ENCODE measurements at regions not wholly inside any gene's neighbourhood (a gene's known extent, or its start where the extent isn't known, plus 50 kb on each side); places are given as distances from the start of the nearest gene placed in this dataset.
A peak's percentile ranks its signal among the peaks of the same experiment; 100 is the strongest.

DNA sequence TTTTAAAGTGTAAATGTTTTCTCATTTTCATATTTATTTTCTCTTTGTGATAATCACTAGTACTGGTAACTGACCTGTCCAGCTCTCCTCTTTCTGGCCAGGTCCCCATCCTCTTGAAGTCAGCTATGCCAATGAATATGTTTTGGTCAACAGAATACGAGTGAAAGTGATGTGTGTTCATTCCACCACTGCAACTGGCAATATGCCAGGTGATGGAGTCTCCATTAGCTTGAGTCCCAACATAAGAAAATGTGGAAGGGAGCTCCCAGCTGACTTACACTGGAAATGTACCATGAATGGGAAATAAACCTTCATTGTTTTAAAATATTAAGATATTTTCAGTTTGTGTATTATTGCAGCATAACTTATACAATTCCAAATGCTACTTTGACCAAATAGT, 75.8 kb downstream of the CCDC34 start:
- DNase-seq (ENCODE audit: missing footprints) = no peak
- no peak for ATAC-seq
- intact Hi-C loops (cut with DNase I) = no loop called here

DNA sequence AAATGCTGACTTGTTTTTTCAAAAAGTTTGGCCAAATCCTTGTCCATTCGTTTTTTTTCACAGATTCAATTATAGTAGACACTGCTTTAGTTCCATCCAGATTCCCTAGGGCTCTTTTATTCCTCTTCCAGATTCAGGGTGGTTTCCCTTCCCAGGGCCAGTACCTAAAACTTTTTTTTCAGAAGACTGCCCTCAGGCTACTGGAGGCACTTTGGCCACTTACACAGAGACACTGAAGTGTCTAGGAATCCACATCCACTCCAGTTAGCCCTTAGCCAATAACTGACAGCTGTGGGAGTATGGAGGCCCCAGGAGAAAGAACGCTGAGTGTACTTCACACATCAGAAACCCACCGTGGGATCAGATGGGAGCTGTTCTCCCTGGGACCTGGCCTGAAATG, 77.3 kb downstream of the CCDC34 start:
- DNase-seq (ENCODE audit: missing footprints) = no peak
- intact Hi-C loops (cut with DNase I) = no loop called here
- ATAC-seq = no peak

DNA sequence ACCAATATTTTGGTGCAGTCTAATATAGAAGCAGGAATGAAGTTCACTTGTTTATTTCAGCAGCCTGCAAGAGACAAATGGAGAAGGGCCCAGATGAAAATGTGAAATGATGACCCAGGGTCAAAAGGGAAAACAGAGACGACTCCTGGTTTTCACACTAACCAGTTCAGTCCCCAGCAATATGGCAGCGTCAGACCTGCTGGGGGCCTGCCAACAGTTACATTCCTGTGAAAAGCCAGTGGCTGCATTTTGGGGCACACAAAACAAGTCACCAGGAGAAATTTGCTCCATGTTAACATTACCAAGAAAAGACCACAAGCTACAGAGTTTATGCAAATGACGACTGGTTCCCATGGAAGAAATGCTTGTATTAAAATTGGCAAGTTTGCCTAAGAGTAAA, 80.2 kb downstream of the CCDC34 start:
- ATAC-seq = no peak
- intact Hi-C loops (cut with DNase I) = no loop called here
- no peak for DNase-seq (ENCODE audit: missing footprints)

DNA sequence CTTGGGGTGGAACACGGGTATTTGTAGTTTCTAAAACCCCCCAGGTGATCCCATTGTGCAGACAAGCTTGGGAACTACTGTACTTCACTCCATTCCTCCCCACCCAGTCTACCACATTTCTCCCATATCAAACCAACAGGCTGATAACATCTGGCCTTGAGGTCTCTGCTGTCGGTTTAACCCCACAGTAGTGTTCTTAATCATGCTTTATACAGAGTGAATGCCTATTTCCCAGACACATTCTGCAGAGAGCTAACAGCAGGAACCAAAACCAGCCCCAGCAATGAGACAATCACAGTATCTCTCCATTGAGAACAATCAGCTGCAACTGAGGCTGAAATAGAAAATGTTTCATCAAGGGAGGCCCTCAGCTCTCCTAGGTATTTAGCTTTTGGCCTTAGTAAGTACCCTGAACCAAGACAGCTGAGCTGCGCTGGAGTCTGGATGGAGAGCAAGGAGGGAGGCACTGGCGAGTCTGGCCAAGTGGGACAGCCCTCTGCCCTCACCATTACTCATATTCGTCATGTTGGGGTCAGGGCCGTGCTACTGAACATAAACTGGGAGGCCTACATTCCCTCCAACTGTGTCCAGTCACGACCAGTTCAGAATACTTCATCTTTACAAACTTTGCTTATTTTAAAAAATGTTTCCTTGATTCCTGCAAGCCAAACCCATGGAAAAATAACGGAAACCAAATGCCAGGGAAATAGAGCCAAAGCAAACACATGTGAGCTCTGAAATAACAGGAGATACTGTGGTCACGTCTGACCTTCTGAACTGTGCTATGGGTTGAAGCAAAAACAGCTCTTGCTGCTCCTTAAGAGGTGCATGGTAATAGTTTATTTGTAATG, 81.0 kb downstream of the CCDC34 start:
- ATAC-seq = peak; percentile 96
- peak; percentile 72 for DNase-seq (ENCODE audit: missing footprints)
- intact Hi-C loops (cut with DNase I) = no loop called here

DNA sequence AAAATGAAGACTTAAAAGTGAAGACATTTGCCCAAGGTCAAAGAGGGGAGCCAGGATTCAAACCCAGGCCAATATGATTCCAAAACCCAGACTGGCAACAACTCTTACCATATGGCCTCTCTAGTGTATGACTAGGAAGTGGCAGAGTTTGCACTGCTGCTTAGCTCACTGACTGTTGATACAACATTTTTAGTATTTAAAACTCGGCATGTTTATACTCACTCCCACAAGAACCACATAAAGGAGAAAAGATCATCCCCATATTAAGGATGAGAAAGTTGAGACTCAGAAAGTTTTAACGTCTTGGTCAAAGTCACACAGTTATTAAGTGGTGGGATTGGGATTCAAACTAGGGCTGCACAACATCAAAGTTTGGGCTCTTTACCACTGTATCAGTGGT, 81.7 kb downstream of the CCDC34 start:
- DNase-seq (ENCODE audit: missing footprints) (no peak), ATAC-seq (no peak)
- intact Hi-C loops (cut with DNase I) = no loop called here

DNA sequence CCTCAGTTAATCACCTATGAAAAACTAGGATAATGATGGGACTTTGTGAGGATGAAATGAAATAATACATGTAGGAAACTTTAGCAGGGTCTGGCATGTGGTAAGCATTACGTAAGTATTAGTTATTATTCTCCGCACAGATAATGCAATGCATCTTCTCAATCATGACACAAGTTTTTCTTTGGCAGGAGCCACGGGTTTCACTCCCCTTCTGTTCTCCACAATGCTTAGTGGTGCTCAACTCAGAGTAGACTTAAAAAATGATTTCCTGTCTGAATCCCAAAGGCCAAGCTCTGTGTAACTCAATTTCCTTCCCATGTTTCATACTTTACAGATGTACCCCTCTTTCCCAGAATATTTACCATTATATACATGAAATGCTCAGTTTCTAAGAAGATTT, 82.9 kb downstream of the CCDC34 start:
- no peak for ATAC-seq
- intact Hi-C loops (cut with DNase I) = no loop called here
- no peak for DNase-seq (ENCODE audit: missing footprints)

DNA sequence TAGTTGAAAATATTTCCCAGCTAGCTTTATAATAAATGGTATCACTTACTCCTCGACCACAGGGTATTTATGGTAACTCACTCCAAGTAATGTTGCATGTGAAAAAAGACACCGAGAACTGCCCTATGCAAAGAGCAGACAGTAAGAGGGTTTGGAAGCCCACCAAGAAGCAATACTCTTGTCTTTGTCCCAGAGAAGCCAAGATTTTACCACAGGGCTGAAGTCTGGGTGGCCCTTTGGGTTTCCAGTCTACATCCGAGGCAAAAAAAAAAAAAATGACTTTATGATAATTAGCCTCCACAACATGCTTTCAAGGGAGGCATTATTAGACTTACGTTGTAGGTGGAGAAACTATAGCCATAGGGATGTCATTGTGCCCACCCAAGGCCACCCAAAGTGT, 83.6 kb downstream of the CCDC34 start:
- no peak for DNase-seq (ENCODE audit: missing footprints)
- ATAC-seq = no peak
- intact Hi-C loops (cut with DNase I) = no loop called here

DNA sequence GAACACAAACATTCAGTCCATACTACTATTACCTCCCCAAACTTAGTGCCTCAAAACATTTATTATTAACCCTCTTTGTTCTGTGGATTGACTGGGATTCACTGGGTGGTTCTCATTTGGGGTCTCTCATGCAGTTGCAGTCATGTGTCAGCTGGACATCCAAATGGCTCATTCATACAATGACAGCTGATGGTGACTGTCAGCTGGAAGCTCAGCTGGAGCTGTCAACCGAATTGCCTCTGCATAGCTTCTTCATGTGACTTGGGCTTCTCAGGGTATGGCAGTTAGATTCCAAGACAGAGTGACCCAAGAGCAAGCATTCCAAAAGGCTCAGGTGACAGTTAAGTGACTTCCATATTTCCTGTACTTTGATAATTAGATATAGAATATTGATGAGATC, 85.2 kb downstream of the CCDC34 start:
- intact Hi-C loops (cut with DNase I) = no loop called here
- DNase-seq (ENCODE audit: missing footprints) = no peak
- ATAC-seq = no peak

DNA sequence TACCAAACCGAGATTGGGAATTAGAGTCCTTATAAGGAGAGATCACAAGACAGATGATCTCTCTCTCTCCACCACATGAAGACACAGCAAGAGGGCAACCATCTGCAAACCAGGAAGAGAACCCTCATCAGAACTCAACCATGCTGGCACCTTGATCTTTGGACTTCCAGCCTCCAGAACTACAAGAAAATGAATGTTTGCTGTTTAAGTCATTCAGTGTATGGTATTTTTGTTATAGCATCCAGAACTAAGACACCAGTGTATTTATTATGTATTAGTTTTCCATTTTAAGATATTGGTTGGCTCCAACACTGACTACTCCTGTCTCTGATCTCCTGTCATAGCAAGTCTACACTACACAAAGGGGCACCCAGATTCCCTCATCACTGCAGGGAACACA, 86.9 kb downstream of the CCDC34 start:
- intact Hi-C loops (cut with DNase I) = no loop called here
- ATAC-seq (no peak), DNase-seq (ENCODE audit: missing footprints) (no peak)

DNA sequence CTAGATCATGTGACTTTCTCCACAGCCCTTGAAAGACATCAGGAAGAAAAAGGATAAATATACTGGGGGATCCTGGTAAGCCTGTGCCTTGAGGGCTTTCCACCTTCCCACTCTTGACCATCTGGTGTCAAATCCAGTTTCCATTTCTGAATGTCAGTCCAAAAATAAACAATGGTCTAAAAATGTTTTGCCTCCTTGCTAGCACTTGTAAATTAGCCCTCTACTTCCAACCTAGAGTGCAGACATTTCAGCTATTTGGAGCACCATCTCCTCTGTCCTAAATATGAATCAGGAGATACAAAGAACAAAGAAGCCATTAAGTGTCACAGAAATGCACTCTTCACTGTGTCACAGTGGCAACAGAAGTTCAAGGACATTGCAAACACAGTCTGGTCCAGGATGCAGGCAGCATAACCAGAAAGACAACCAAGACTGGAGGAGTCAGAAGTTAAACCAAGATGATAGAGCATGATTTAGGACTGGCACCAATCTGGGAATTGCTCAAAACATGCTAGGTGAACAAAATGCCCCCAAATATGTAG, 88.1 kb downstream of the CCDC34 start:
- ATAC-seq (no peak), DNase-seq (ENCODE audit: missing footprints) (no peak)
- intact Hi-C loops (cut with DNase I) = no loop called here

DNA sequence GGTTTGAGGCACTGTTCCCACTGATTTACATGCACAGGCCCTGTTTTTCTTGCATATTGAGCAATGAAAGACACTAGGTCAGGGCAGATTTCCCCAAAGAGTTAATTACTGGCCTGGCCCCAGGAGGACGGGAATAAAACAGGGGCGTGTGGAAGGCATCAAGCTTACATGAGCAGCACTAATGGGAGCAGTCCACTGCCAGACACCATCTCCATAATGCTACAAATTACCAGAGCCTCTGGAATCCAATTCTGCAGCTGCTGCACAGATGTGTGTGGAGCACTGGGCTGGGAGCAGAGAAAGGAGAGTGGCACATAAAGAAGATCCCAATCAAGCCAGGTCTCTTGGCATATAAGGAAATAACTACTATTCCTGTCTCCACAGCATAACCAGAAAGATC, 96.9 kb downstream of the CCDC34 start:
- no peak for DNase-seq (ENCODE audit: missing footprints)
- peak; percentile 92 for ATAC-seq
- intact Hi-C loops (cut with DNase I) = no loop called here

DNA sequence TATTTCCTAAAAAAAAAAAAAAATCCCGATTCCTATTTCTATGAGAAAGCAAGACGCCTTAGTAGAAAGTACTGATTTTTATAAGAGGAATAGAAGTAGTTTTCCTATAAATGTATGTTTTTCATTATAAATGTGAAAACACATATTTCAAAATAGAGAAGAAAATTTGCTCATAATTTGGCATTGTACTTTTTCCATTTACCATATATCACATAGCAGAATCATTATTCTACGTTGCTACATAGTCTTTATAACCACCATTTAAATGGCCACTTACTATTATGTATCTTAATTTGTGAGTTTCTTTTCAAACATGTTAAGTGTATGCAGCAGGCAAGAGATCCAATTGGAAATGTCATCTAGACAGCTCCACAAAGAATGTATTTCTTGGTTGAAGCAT, 99.0 kb downstream of the CCDC34 start:
- ATAC-seq (no peak), DNase-seq (ENCODE audit: missing footprints) (no peak)
- intact Hi-C loops (cut with DNase I) = no loop called here

DNA sequence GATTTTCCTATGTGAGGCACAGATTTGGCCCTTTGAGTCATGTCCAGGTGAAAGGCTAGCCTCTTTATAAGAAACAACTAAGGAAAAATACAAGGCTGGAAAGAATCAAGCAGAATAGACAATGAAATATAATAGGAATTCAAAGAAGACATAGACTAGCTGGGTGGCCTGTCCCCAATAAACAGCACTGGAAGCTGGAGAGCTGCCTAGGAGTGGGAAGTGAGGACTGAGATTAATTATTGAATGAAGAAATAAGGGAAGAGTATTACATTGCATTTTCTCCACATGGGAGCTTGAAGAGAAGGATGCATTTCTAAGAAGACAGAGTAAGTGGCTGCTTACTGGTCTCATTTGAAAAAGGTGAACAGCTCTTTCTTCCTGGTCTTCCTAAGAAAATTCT, 100.0 kb downstream of the CCDC34 start:
- no peak for ATAC-seq
- intact Hi-C loops (cut with DNase I) = no loop called here
- DNase-seq (ENCODE audit: missing footprints) = no peak

DNA sequence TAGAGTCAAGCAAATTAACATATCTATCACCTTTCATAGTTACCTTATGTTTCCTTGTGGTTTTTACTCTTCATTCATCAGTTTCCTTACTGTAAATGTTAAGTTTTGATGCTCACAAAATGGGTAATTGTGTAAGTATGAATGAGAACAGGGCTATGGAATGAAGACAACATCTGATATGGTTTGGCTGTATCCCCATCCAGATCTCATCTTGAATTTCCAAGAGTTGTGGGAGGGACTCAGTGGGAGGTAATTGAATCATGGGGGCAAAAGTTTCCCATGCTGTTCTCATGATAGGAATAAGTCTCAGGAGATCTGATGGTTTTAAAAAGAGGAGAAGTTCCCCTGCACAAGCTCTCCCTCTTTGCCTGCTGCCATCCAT, 107.6 kb downstream of the CCDC34 start:
- ATAC-seq (no peak), DNase-seq (ENCODE audit: missing footprints) (no peak)
- intact Hi-C loops (cut with DNase I) = no loop called here

DNA sequence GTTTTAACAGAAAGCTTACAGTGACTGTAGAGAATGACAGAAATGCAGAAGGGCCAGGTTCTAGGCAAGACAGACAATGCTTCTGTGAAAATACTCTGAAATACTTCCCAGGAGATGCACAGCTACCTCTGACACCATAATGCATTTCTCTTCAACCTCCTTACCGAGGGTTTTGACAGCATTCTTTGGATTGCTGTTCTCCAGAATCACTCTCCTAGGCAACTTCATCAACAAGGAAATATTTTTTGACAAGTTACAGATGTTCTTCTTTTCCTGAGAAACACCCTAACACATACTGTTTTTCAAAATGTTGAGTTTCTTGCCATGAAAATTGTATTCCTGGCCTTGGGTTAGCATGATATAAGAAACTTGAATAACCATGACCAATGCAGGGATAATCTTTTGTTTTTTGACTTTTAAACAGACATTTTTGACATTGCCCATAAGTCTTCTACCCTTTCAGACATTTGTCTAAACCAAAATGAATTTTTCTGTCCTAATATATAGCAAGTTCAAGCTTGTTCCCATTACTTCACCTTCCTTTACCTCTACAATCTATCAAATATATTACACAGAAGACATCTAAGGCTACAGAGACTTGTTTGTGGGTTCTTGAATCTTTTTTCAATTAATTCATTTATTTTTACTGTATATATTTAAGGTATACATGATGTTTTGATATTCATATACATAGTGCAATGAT, 108.1 kb downstream of the CCDC34 start:
- ATAC-seq (peak; percentile 59), DNase-seq (ENCODE audit: missing footprints) (no peak)
- intact Hi-C loops (cut with DNase I) = no loop called here

DNA sequence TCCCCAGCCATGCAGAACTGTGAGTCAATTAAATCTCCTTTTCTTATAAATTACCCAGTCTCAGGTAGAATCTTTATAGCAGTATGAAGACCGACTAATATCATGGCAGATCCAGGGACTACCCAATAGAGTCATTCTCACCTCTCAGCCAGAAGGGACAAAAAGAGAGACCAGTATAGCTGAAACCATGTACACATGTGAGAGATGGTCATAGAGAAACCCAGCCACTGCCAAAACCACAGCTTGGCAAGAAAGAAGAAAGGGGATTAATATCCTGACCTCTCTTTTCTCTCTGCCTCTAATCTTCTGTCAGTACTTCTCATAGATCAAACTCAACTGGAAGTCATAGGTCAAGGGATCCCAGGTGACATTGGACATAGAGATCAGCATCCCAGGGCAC, 109.8 kb downstream of the CCDC34 start:
- DNase-seq (ENCODE audit: missing footprints) = no peak
- intact Hi-C loops (cut with DNase I) = no loop called here
- ATAC-seq = no peak

DNA sequence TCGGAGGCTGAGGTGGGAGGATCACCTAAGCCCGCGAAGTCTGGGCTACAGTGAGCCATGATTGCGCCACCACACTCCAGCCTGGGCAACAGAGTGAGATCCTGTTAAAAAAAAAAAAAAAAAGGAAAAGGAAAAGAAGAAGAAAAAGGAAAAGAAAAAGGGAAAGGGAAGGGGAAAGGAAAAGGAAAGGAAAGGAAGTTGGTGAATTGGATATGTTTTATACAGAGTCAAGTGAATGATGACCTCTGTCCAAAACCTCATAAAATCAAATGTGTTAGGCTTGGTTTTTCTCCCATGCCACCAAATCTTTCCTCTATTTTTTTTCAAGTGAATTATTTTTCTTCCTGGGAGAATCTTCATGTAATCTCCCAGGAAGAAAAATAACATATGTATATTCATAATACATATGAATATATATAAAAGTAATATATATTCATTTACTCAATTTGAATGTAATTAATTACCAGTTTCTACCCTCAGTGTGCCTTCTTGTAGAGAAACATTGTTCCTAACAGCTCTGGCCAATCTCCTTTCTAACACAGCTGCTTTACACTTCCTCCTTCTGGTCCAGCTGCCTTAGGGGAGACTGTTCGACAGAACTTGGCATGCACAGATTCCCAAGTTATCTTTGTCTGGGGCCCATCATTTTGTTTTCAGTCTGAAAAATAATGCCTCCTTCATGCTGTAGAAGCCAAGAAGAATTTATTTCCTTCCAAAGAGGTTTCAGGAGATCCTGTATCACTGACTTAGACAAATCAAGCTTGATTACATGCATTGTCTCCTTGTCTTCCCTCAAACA, 111.9 kb downstream of the CCDC34 start:
- ATAC-seq (peak; percentile 47), DNase-seq (ENCODE audit: missing footprints) (no peak)
- intact Hi-C loops (cut with DNase I) = no loop called here

DNA sequence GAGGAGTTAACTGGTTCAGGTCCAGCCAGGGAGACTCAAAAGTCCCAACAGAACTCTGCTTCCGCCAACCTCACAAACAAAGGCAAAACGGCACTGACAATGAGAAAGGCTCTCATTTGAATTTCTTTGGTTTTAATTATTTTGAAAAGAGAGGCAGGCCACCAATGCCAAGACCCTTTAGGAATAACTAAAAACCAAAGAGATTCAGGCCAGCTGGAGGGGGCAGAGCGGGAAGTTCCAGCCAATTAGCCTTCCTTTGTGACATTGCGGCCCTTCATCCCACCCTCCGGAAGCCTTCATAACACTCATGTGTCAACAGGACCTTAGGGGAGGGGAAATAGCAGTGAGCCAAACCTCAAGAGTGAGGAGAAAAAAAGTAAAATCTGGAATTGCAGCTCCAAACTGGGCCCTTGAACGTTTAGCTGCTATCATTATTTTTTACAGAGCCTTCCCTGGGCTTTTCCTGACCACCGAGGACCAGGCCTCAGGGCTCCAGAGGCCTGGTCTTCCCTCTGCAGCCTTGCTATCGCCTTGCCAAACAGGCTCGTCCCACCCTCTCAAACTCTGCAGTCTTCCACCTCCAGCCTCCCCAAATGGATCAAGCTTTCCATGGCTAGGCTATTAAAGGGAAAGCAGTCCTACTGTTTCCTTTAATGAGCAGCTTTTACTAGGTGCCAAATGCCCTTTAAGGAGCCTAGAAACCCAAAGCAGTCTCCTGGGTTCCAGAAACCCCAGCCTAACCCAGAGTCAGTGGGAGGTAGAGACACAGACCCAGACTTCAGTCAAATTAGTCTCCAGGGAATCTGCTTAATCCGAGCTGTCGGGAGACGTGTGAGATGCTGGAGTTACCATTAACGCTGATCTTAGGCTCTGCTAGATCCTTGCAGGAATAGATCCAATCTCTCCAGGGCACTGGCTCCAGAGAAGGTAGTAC, 114.2 kb downstream of the CCDC34 start:
- no peak for DNase-seq (ENCODE audit: missing footprints)
- peak; percentile 59 for ATAC-seq
- intact Hi-C loops (cut with DNase I) = no loop called here

DNA sequence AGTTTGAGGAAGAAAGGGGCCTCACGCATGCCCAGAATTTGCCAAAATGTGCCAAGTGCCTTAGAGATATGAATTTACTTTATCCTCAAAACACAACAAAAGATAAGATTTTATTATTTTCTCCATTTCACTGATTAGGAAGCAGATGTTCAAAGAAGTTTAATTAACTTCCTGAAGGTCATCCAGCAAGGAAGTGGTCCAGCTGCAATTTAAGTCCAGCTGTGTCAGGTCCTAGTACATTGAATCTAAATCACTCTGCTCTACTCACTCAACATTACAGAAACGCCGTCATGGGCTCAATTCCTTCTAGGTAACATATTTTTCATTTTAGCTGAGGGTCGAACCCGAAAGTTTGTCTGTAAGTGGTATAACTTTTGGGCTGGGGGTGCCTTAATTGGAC, 115.4 kb downstream of the CCDC34 start:
- ATAC-seq = no peak
- no peak for DNase-seq (ENCODE audit: missing footprints)
- intact Hi-C loops (cut with DNase I) = no loop called here

All from Right ventricle myocardium inferior (tissue), 1 donor.